GM12878 (cell line): ENCODE measurements at regions not wholly inside any gene's neighbourhood (a gene's known extent, or its start where the extent isn't known, plus 50 kb on each side); places are given as distances from the start of the nearest gene placed in this dataset.

Experiments
- BHLHE40 ChIP-seq, 2 experiments: fragments of 450-650 bp in 1 of 2; IDR thresholded peaks; 2 replicates each; pipeline ENCODE4 v1.6.1; 2011 to 2017; ENCODE audit warnings: low read depth in 2 of 2, borderline replicate concordance in 1 of 2, improper control_type of control experiment in 1 of 2, low read length in 1 of 2, mild to moderate bottlenecking in 1 of 2
- BRCA1 ChIP-seq: IDR thresholded peaks from 2 replicates; pipeline ENCODE4 v1.6.1; 2011; ENCODE audit warnings: low read depth, low read length, improper control_type of control experiment
- CBX5 ChIP-seq: sonication (generic); IDR thresholded peaks from 2 replicates; pipeline ENCODE4 v1.6.1; 2016; ENCODE audit warnings: low read depth, moderate library complexity, mild to moderate bottlenecking, inconsistent platforms
- CHD2 ChIP-seq: IDR thresholded peaks from 2 replicates; pipeline ENCODE4 v1.6.1; 2011; ENCODE audit warnings: low read depth, low read length, improper control_type of control experiment, borderline replicate concordance
- CTCF ChIP-seq, 3 experiments: IDR thresholded peaks in 2 of 3; conservative IDR thresholded peaks in 1 of 3; 2 replicates each; pipeline ENCODE4 v1.5.1; 2011; ENCODE audit warnings: low read depth in 3 of 3, low read length in 3 of 3, mild to moderate bottlenecking in 3 of 3, control low read depth in 2 of 3, moderate library complexity in 2 of 3, inconsistent platforms in 1 of 3, mixed read lengths in 1 of 3; ENCODE audit not compliant: control insufficient read depth in 2 of 3, insufficient read depth in 1 of 3; ENCODE audit errors: extremely low read depth in 1 of 3
- EZH2 ChIP-seq: IDR thresholded peaks from 2 replicates; pipeline ENCODE4 v1.6.1; 2012; ENCODE audit warnings: low read depth, mild to moderate bottlenecking, control low read depth, inconsistent platforms, low read length, borderline replicate concordance; ENCODE audit not compliant: control insufficient read depth
- FOXM1 ChIP-seq: IDR thresholded peaks from 2 replicates; pipeline ENCODE4 v1.6.1; 2012; ENCODE audit warnings: low read depth, mild to moderate bottlenecking, inconsistent platforms, low read length, moderate library complexity
- MEF2A ChIP-seq: IDR thresholded peaks from 2 replicates; pipeline ENCODE4 v1.6.1; 2011; ENCODE audit warnings: low read depth, mild to moderate bottlenecking, low read length, moderate library complexity; ENCODE audit not compliant: insufficient read depth
- NBN ChIP-seq: fragments of 450-650 bp; IDR thresholded peaks from 2 replicates; pipeline ENCODE4 v1.6.1; 2016
- RFX5 ChIP-seq: IDR thresholded peaks from 2 replicates; pipeline ENCODE4 v1.6.1; 2011; ENCODE audit warnings: low read depth, low read length, improper control_type of control experiment
- YY1 ChIP-seq: IDR thresholded peaks from 2 replicates; pipeline ENCODE4 v1.6.1; 2011; ENCODE audit warnings: low read depth, mild to moderate bottlenecking, low read length
- ZNF24 ChIP-seq: fragments of 450-650 bp; IDR thresholded peaks from 2 replicates; pipeline ENCODE4 v1.6.1; 2017; ENCODE audit warnings: antibody characterized with exemption, mild to moderate bottlenecking
- TF ChIP-seq, protein P1 (sequence below): fragments of 450-650 bp; IDR thresholded peaks from 2 replicates; pipeline ENCODE4 v1.6.1; 2017; ENCODE audit warnings: mild to moderate bottlenecking
- TF ChIP-seq, protein P2 (sequence below): IDR thresholded peaks from 2 replicates; pipeline ENCODE4 v1.6.1; 2011; ENCODE audit warnings: borderline replicate concordance, low read depth, mild to moderate bottlenecking, moderate library complexity, mixed read lengths, low read length; ENCODE audit not compliant: insufficient read depth; ENCODE audit errors: extremely low read length

GRCh38 chr4:138555108-138555507 lies 313.0 kb upstream of the SLC7A11 start:
- TF ChIP-seq CTCF (IDR thresholded peaks at IDR 0.05 in 2 of 3, conservative IDR thresholded peaks at IDR 0.05 in 1 of 3; ENCODE audit: control insufficient read depth in 2 of 3, extremely low read depth in 1 of 3, insufficient read depth in 1 of 3, low read depth in 3 of 3, low read length in 3 of 3) (no peak), EZH2 (no peak), RFX5 (no peak), BRCA1 (no peak), ZNF24 (no peak), YY1 (no peak), NBN (no peak), CHD2 (no peak), FOXM1 (no peak), CBX5 (no peak), BHLHE40 (IDR thresholded peaks at IDR 0.05; ENCODE audit: borderline replicate concordance in 1 of 2, low read depth in 2 of 2, low read length in 1 of 2) (no peak), MEF2A (no peak)
- TF ChIP-seq, protein P1, sequence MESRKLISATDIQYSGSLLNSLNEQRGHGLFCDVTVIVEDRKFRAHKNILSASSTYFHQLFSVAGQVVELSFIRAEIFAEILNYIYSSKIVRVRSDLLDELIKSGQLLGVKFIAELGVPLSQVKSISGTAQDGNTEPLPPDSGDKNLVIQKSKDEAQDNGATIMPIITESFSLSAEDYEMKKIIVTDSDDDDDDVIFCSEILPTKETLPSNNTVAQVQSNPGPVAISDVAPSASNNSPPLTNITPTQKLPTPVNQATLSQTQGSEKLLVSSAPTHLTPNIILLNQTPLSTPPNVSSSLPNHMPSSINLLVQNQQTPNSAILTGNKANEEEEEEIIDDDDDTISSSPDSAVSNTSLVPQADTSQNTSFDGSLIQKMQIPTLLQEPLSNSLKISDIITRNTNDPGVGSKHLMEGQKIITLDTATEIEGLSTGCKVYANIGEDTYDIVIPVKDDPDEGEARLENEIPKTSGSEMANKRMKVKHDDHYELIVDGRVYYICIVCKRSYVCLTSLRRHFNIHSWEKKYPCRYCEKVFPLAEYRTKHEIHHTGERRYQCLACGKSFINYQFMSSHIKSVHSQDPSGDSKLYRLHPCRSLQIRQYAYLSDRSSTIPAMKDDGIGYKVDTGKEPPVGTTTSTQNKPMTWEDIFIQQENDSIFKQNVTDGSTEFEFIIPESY: no peak
- TF ChIP-seq, protein P2, sequence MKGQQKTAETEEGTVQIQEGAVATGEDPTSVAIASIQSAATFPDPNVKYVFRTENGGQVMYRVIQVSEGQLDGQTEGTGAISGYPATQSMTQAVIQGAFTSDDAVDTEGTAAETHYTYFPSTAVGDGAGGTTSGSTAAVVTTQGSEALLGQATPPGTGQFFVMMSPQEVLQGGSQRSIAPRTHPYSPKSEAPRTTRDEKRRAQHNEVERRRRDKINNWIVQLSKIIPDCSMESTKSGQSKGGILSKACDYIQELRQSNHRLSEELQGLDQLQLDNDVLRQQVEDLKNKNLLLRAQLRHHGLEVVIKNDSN: no peak
